ENCODE measurements at regions not wholly inside any gene's neighbourhood (a gene's known extent, or its start where the extent isn't known, plus 50 kb on each side); places are given as distances from the start of the nearest gene placed in this dataset.

GRCh38 chr12:90569685-90570084, 385.3 kb downstream of the CCER1 start:
- TF ChIP-seq EZH2 (IDR thresholded peaks at IDR 0.05) (no peak), POLR2AphosphoS5 (IDR thresholded peaks at IDR 0.05; ENCODE audit: borderline replicate concordance, low read depth, low read length) (no peak), FOXP2 (optimal IDR thresholded peaks at IDR 0.05; ENCODE audit: control extremely low read depth, extremely low read length, insufficient read depth) (no peak)
